ENCODE measurements at regions not wholly inside any gene's neighbourhood (a gene's known extent, or its start where the extent isn't known, plus 50 kb on each side); places are given as distances from the start of the nearest gene placed in this dataset.

DNA sequence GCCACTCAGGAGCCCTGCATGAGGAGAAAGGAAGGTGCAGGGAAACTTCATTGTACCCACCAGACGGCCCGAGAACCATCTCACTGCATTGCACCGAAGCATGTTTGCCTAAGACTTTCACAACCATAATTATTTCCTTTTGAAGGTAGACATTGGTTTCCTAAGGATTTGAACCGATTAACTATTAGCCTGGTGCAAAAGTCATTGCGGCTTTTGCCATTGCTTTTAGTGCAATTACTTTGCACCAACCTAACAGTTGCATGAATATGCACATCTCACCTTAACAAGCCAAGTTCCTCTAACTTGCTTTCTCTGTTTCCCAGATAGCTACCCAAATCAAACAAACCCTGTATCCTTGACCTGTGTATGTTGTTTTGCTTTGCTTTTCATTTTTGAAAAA is 516.3 kb upstream of the ID2 start:
- H3K36me3 ChIP-seq (ENCODE audit: insufficient read depth, low read length, poor library complexity, severe bottlenecking) = no peaks in the 10 kb centered on the region
- no peak overlapping the region for H3K27ac ChIP-seq (ENCODE audit: low read depth, low read length, poor library complexity, severe bottlenecking)
- TF ChIP-seq, protein P1, sequence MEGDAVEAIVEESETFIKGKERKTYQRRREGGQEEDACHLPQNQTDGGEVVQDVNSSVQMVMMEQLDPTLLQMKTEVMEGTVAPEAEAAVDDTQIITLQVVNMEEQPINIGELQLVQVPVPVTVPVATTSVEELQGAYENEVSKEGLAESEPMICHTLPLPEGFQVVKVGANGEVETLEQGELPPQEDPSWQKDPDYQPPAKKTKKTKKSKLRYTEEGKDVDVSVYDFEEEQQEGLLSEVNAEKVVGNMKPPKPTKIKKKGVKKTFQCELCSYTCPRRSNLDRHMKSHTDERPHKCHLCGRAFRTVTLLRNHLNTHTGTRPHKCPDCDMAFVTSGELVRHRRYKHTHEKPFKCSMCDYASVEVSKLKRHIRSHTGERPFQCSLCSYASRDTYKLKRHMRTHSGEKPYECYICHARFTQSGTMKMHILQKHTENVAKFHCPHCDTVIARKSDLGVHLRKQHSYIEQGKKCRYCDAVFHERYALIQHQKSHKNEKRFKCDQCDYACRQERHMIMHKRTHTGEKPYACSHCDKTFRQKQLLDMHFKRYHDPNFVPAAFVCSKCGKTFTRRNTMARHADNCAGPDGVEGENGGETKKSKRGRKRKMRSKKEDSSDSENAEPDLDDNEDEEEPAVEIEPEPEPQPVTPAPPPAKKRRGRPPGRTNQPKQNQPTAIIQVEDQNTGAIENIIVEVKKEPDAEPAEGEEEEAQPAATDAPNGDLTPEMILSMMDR (conservative IDR thresholded peaks at IDR 0.05; ENCODE audit: low read depth, low read length) = no peak
- TF ChIP-seq EZH2 (IDR thresholded peaks at IDR 0.05; ENCODE audit: borderline replicate concordance, low read depth, low read length, poor library complexity, severe bottlenecking) = no peak
- H3K4me3 ChIP-seq (ENCODE audit: low read depth, low read length, poor library complexity, severe bottlenecking) = no peak overlapping the region
- ChIA-PET CTCF (no interaction called here), POLR2A (ENCODE audit: low non-redundant PET) (no interaction called here)
- H3K27me3 ChIP-seq (replicated peaks; ENCODE audit: insufficient read depth, low read depth, low read length, poor library complexity) = no peaks in the 10 kb centered on the region
- peaks cover 28% of the 10 kb centered on the region for H3K4me1 ChIP-seq (ENCODE audit: insufficient read depth, low read length, poor library complexity, severe bottlenecking)
- intact Hi-C loops (cut with micrococcal nuclease; ENCODE audit: unreplicated experiment) = no loop called here
- DNase-seq (ENCODE audit: low spot score) = no peak
- no TSS peak for BruUV-seq (replicated peaks)
- H3K9me3 ChIP-seq (ENCODE audit: low read depth, low read length, poor library complexity, severe bottlenecking) = no peaks in the 10 kb centered on the region

DNA sequence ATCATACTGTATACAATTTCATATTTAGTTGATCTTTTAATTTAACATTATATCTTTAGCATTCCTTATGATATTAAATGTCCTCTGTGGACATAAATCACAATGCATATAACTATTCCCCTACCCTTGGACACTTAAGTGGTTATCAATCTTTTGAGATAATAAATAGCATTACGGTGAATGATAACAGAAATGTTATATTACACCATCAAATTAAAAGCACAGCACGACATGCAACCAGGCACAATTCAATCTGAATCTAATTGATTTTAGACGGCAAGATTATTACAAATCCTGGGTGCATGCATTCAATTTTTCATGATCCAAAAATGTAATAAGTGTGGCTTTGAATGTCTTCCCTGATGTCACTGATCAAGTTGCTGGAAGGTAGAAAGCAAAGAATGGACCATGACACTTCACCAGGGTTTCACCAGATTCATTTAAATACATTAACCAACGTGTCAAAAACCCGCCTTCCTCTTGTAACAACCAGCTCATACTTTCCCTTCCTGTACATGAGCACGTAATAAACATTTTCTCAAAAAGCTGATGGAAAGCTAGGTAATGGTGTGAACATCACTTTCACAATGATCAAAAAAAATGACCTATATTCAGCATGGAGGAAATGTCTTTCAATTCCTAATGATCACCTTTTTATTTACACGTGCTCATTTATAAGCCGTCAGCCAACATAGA is 513.7 kb upstream of the ID2 start:
- CTCF ChIA-PET = no interaction called here
- Histone ChIP-seq H3K36me3 (ENCODE audit: insufficient read depth, low read length, poor library complexity, severe bottlenecking) (no peaks in the 10 kb centered on the region), H3K4me3 (ENCODE audit: low read depth, low read length, poor library complexity, severe bottlenecking) (no peak overlapping the region), H3K4me1 (ENCODE audit: insufficient read depth, low read length, poor library complexity, severe bottlenecking) (peaks cover 46% of the 10 kb centered on the region), H3K9me3 (ENCODE audit: low read depth, low read length, poor library complexity, severe bottlenecking) (no peaks in the 10 kb centered on the region), H3K27ac (ENCODE audit: low read depth, low read length, poor library complexity, severe bottlenecking) (no peak overlapping the region), H3K27me3 (replicated peaks; ENCODE audit: insufficient read depth, low read depth, low read length, poor library complexity) (no peaks in the 10 kb centered on the region)
- DNase-seq (ENCODE audit: low spot score) = no peak
- POLR2A ChIA-PET (ENCODE audit: low non-redundant PET) = no interaction called here
- TF ChIP-seq EZH2 (IDR thresholded peaks at IDR 0.05; ENCODE audit: borderline replicate concordance, low read depth, low read length, poor library complexity, severe bottlenecking) = no peak
- TF ChIP-seq, protein P1 (conservative IDR thresholded peaks at IDR 0.05; ENCODE audit: low read depth, low read length) = no peak
- intact Hi-C loops (cut with micrococcal nuclease; ENCODE audit: unreplicated experiment) = no loop called here
- BruUV-seq (replicated peaks) = no TSS peak

DNA sequence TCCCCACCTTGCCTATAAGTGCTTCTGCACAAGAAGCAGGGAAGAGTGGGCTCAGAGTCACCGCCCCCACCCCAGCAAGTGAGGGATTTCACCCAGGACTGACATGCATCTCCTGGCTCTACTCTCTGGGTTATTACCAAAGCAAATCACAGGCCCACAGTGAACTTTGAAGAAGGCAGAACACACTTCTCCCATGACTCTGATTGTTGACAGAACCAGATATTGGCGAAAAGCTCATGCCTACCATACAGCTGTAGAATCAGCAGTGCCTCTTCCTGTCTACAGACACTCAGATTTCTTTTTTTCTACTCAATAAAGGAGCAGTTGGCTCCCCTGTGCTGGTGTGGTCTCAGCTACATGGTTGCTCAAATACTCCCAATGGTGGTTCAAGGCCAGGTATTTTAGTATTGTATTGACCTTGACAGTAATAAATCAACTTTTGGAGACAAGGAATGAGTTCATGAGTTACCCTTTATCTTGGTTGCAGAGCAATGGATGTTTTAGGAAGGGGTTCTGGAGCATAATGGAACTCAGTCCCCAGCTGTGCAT is 512.9 kb upstream of the ID2 start:
- H3K9me3 ChIP-seq (ENCODE audit: low read depth, low read length, poor library complexity, severe bottlenecking) = no peaks in the 10 kb centered on the region
- no peaks in the 10 kb centered on the region for H3K27me3 ChIP-seq (replicated peaks; ENCODE audit: insufficient read depth, low read depth, low read length, poor library complexity)
- intact Hi-C loops (cut with micrococcal nuclease; ENCODE audit: unreplicated experiment) = no loop called here
- H3K36me3 ChIP-seq (ENCODE audit: insufficient read depth, low read length, poor library complexity, severe bottlenecking) = no peaks in the 10 kb centered on the region
- no peak for DNase-seq (ENCODE audit: low spot score)
- H3K27ac ChIP-seq (ENCODE audit: low read depth, low read length, poor library complexity, severe bottlenecking) = no peak overlapping the region
- no peak for TF ChIP-seq EZH2 (IDR thresholded peaks at IDR 0.05; ENCODE audit: borderline replicate concordance, low read depth, low read length, poor library complexity, severe bottlenecking)
- TF ChIP-seq, protein P1 (conservative IDR thresholded peaks at IDR 0.05; ENCODE audit: low read depth, low read length) = no peak
- POLR2A ChIA-PET (ENCODE audit: low non-redundant PET) = no interaction called here
- CTCF ChIA-PET = no interaction called here
- H3K4me1 ChIP-seq (ENCODE audit: insufficient read depth, low read length, poor library complexity, severe bottlenecking) = peaks cover 46% of the 10 kb centered on the region
- BruUV-seq (replicated peaks) = no TSS peak
- H3K4me3 ChIP-seq (ENCODE audit: low read depth, low read length, poor library complexity, severe bottlenecking) = no peak overlapping the region
